ENCODE measurements at regions not wholly inside any gene's neighbourhood (a gene's known extent, or its start where the extent isn't known, plus 50 kb on each side); places are given as distances from the start of the nearest gene placed in this dataset.

GRCh38 chr6:101070044-101070608 lies 189.0 kb upstream of the ASCC3 start:
- H3K27me3 Mint-ChIP-seq (ENCODE audit: low read depth in 3 of 3) = no peaks in the 10 kb centered on the region
- Histone ChIP-seq H3K9ac (ENCODE audit: insufficient read depth, low read length, poor library complexity, severe bottlenecking) (no peak overlapping the region), H3K4me3 (replicated peaks in 1 of 3; ENCODE audit: low read depth in 2 of 3, low read length in 3 of 3) (no peak overlapping the region), H2AFZ (ENCODE audit: insufficient read depth, low read depth, low read length, poor library complexity, severe bottlenecking) (no peak overlapping the region), H3K27me3 (ENCODE audit: control insufficient read depth in 2 of 2, insufficient read depth in 2 of 2, low read length in 2 of 2) (no peaks in the 10 kb centered on the region), H3K4me2 (replicated peaks; ENCODE audit: extremely low read depth, low read length, poor library complexity, severe bottlenecking) (no peak overlapping the region), H3K9me3 (replicated peaks in 1 of 2; ENCODE audit: control insufficient read depth in 1 of 2, insufficient read depth in 1 of 2, low read length in 2 of 2) (peaks cover 17% of the 10 kb centered on the region in 2 donors), H3K27ac (ENCODE audit: low read depth in 1 of 2, low read length in 2 of 2) (no peak overlapping the region), H4K20me1 (ENCODE audit: insufficient read depth, low read length) (no peaks in the 10 kb centered on the region), H3K4me1 (ENCODE audit: control insufficient read depth in 1 of 2, insufficient read depth in 2 of 2, low read length in 2 of 2) (no peaks in the 10 kb centered on the region), H3K36me3 (replicated peaks in 1 of 2; ENCODE audit: control insufficient read depth in 1 of 2, insufficient read depth in 2 of 2, low read length in 2 of 2) (no peaks in the 10 kb centered on the region), H3K79me2 (ENCODE audit: insufficient read depth, low read length) (no peaks in the 10 kb centered on the region)
- no peak for TF ChIP-seq CTCF (IDR thresholded peaks at IDR 0.05)
- WGBS (ENCODE audit: insufficient coverage) = 88% methylated on average over 14 of the region's 23 CpGs
- intact Hi-C loops (cut with micrococcal nuclease) = no loop called here
- peaks cover 12 to 28% (median 20%) of the 10 kb centered on the region in 7 donors for H3K9me3 Mint-ChIP-seq
- H3K4me3 Mint-ChIP-seq = no peak overlapping the region
- H3K36me3 Mint-ChIP-seq = no peaks in the 10 kb centered on the region
- no peak overlapping the region for H3K27ac Mint-ChIP-seq
- H3K4me1 Mint-ChIP-seq = no peaks in the 10 kb centered on the region
- no peak for DNase-seq

- Mint-ChIP-seq H3K36me3 (no peaks in the 10 kb centered on the region), H3K4me1 (no peaks in the 10 kb centered on the region), H3K4me3 (no peak overlapping the region), H3K9me3 (peaks cover 0 to 10% (median 3%) of the 10 kb centered on the region in 7 donors), H3K27ac (no peak overlapping the region), H3K27me3 (ENCODE audit: low read depth in 3 of 3) (no peaks in the 10 kb centered on the region)
- Histone ChIP-seq H3K27ac (ENCODE audit: low read depth in 1 of 2, low read length in 2 of 2) (no peak overlapping the region), H3K36me3 (replicated peaks in 1 of 2; ENCODE audit: control insufficient read depth in 1 of 2, insufficient read depth in 2 of 2, low read length in 2 of 2) (no peaks in the 10 kb centered on the region), H2AFZ (ENCODE audit: insufficient read depth, low read depth, low read length, poor library complexity, severe bottlenecking) (no peak overlapping the region), H3K4me1 (ENCODE audit: control insufficient read depth in 1 of 2, insufficient read depth in 2 of 2, low read length in 2 of 2) (no peaks in the 10 kb centered on the region), H3K27me3 (ENCODE audit: control insufficient read depth in 2 of 2, insufficient read depth in 2 of 2, low read length in 2 of 2) (no peaks in the 10 kb centered on the region), H3K4me3 (replicated peaks in 1 of 3; ENCODE audit: low read depth in 2 of 3, low read length in 3 of 3) (no peak overlapping the region), H3K9me3 (replicated peaks in 1 of 2; ENCODE audit: control insufficient read depth in 1 of 2, insufficient read depth in 1 of 2, low read length in 2 of 2) (no peaks in the 10 kb centered on the region), H3K9ac (ENCODE audit: insufficient read depth, low read length, poor library complexity, severe bottlenecking) (no peak overlapping the region), H4K20me1 (ENCODE audit: insufficient read depth, low read length) (no peaks in the 10 kb centered on the region), H3K4me2 (replicated peaks; ENCODE audit: extremely low read depth, low read length, poor library complexity, severe bottlenecking) (no peak overlapping the region), H3K79me2 (ENCODE audit: insufficient read depth, low read length) (no peaks in the 10 kb centered on the region)
- TF ChIP-seq CTCF (IDR thresholded peaks at IDR 0.05) = no peak
- intact Hi-C loops (cut with micrococcal nuclease) = no loop called here
- DNase-seq = no peak
Observed at GRCh38 chr6:101077344-101077743, 196.2 kb upstream of the ASCC3 start.

All from CD14-positive monocyte (primary cell).